ENCODE measurements at regions not wholly inside any gene's neighbourhood (a gene's known extent, or its start where the extent isn't known, plus 50 kb on each side); places are given as distances from the start of the nearest gene placed in this dataset.

DNA sequence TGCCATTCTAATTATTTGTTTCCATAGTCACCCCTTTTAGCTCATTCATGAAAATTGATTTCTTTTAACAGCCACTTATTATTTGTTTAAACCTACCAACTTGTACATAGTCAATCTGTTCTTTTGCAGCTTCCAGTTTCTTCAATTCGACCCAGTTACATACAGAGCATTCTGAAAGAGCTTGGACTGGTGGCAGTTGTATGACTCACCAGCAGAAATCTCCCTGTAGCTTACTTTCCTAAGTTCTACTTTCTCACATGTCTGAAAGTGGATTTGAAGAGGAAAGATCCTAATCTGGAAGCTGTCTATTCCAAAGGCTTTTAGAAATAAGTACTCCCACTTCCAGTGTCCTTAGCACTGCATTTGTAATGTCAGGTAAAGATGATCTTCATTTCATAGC, 447.9 kb downstream of the HTR1B start:
- no peak for TF ChIP-seq CTCF (IDR thresholded peaks at IDR 0.05; ENCODE audit: borderline replicate concordance, extremely low read depth, low read length, poor library complexity, severe bottlenecking)
- no peak for TF ChIP-seq EZH2 (IDR thresholded peaks at IDR 0.05; ENCODE audit: borderline replicate concordance, low read depth, low read length, severe bottlenecking)

All from DND-41 (cell line).